Tibial nerve (tissue), 4 donors: ENCODE measurements at regions not wholly inside any gene's neighbourhood (a gene's known extent, or its start where the extent isn't known, plus 50 kb on each side); places are given as distances from the start of the nearest gene placed in this dataset.

Source experiments
- EP300 ChIP-seq, 2 donors: sonication (generic); formaldehyde crosslinking; IDR thresholded peaks; one replicate each; pipeline ENCODE4 v1.6.1; 2017; ENCODE audit warnings: antibody characterized with exemption in 2 of 2, mild to moderate bottlenecking in 1 of 2
- TF ChIP-seq, protein P1 (sequence below), 5 experiments: fragments of 200-600 bp in 3 of 5; fragments of 450-650 bp in 2 of 5; sonication (generic) in 3 of 5; IDR thresholded peaks; one replicate each; pipeline ENCODE4 v1.5.1; 2016 to 2019; ENCODE audit warnings: antibody characterized with exemption in 5 of 5, mild to moderate bottlenecking in 3 of 5, moderate library complexity in 2 of 5

DNA sequence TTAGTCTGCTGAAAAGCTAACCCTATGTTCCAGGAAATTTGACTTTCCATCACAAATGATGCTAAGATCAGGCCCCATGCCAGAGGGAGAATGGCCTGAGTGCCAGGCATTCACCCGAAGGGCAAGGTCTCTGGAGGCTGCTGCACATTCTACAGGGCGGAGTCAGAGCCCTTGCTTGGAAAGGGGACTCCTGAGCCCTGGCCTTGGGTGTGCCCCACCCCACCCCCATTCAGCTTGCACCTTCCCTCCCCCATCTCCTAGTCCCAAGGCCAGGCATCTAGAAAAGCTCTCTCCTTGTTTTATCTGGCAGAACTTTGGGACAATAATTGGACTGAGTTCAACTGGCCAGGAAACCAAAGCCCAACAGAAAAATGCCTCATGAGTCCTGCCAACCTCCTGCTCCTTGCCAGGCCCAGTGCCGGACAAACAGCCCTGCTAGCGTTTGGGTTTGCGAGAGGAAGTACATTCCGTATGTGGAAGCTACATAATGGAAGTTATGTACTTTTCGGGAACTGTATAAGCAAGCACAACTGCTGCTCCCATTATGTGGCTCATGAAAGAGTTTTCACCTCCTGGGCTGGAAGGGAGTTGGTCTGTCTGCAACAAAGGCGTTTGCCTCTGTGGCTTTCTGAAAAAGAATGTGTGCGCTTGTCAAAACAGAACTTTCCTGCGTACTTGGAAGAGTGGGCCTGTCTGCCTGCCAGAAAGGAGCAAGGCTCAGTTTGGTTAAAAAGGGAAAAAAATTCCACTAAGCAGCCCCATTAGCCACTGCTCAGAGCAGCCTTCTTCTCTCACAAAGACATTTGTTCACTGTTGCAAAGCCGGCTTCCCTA, 321.5 kb upstream of the CTNNB1 start:
- TF ChIP-seq, protein P1, sequence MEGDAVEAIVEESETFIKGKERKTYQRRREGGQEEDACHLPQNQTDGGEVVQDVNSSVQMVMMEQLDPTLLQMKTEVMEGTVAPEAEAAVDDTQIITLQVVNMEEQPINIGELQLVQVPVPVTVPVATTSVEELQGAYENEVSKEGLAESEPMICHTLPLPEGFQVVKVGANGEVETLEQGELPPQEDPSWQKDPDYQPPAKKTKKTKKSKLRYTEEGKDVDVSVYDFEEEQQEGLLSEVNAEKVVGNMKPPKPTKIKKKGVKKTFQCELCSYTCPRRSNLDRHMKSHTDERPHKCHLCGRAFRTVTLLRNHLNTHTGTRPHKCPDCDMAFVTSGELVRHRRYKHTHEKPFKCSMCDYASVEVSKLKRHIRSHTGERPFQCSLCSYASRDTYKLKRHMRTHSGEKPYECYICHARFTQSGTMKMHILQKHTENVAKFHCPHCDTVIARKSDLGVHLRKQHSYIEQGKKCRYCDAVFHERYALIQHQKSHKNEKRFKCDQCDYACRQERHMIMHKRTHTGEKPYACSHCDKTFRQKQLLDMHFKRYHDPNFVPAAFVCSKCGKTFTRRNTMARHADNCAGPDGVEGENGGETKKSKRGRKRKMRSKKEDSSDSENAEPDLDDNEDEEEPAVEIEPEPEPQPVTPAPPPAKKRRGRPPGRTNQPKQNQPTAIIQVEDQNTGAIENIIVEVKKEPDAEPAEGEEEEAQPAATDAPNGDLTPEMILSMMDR (IDR thresholded peaks at IDR 0.05): peak in 1 of 5 experiments; percentile 28
- TF ChIP-seq EP300 (IDR thresholded peaks at IDR 0.05): peak in 1 of 2 donors; percentile 98
